ENCODE measurements at regions not wholly inside any gene's neighbourhood (a gene's known extent, or its start where the extent isn't known, plus 50 kb on each side); places are given as distances from the start of the nearest gene placed in this dataset.
"Not testable (repeated sequence)": the region's sequence is repeated elsewhere in the genome, so short reads cannot be mapped to it uniquely, and the experiment has no call there.

DNA sequence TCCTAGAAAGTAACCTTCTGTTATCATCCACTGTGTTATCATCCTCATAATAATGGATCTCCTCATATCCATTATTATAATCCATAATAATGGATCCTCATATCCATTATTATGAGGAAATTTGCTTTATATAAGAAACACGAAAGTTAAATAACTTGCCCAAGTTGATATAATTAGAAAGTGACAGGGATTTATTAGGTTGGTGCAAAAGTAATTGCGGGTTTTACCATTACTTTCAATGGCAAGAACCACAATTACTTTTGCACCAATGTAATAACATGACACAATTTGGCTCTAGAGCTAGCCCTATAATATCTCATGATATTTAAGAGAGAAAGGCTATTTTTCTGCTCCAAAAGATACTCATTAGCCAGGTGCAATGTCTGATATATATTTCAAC lies 275.7 kb upstream of the STXBP5 start:
- no peak for DNase-seq (ENCODE audit: low spot score in 2 of 2)
- intact Hi-C loops (cut with DNase I; ENCODE audit: low total_unique reads) = no loop called here
- H3K4me3 ChIP-seq (ENCODE audit: low read depth, poor library complexity, severe bottlenecking) = no peak overlapping the region
- TF ChIP-seq POLR2A (IDR thresholded peaks at IDR 0.05) = no peak
- no peak for TF ChIP-seq CTCF (IDR thresholded peaks at IDR 0.05)
- 90 to 91% methylated on average over 2 of the region's 2 CpGs for WGBS, 2 donors

DNA sequence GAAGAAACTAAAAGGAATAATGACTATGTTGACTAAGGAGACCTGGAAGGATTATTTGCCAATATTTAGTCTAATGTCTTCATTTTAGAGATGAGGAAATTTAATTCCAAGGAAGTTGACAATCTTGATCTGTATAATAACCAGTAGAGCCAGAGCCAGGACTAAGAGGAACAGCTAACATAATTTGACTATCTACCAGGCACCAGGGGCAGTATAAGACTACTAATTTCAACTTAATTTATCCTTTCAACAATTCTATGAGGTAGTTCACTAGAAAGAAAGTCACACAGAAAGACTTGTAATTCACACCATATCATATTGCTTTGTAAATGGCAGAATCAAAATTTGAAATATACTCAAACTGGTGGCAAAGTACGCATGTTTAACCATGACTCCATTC lies 273.0 kb upstream of the STXBP5 start:
- no peak for DNase-seq (ENCODE audit: low spot score in 2 of 2)
- no peak overlapping the region for H3K4me3 ChIP-seq (ENCODE audit: low read depth, poor library complexity, severe bottlenecking)
- intact Hi-C loops (cut with DNase I; ENCODE audit: low total_unique reads) = no loop called here
- TF ChIP-seq POLR2A (IDR thresholded peaks at IDR 0.05) = no peak
- TF ChIP-seq CTCF (IDR thresholded peaks at IDR 0.05) = no peak
- 95 to 100% methylated on average over 1 of the region's 1 CpG for WGBS, 2 donors

DNA sequence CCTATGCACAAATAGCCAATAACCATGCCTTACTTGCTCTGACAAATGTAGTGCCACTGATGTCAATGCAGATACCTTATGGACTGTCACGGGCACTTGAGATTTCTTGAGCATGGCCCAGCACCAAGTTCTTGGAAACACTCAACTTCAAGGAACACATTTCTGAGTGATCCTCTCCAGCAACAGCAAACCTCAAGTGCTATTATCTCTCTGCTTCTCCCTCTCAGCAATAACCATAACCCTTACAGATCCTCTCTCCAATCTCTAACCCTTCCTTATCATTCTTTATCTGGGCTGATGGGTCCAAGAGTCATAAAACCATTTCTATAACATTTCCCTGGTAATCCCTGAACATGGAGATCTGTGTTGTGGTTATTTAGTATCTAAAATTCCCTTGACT lies 266.9 kb upstream of the STXBP5 start:
- TF ChIP-seq POLR2A (IDR thresholded peaks at IDR 0.05) (no peak), CTCF (IDR thresholded peaks at IDR 0.05) (no peak)
- WGBS, 2 donors = 85 to 96% methylated on average over 1 of the region's 1 CpG
- no peak for DNase-seq (ENCODE audit: low spot score in 2 of 2)
- H3K4me3 ChIP-seq (ENCODE audit: low read depth, poor library complexity, severe bottlenecking) = no peak overlapping the region
- intact Hi-C loops (cut with DNase I; ENCODE audit: low total_unique reads) = no loop called here

DNA sequence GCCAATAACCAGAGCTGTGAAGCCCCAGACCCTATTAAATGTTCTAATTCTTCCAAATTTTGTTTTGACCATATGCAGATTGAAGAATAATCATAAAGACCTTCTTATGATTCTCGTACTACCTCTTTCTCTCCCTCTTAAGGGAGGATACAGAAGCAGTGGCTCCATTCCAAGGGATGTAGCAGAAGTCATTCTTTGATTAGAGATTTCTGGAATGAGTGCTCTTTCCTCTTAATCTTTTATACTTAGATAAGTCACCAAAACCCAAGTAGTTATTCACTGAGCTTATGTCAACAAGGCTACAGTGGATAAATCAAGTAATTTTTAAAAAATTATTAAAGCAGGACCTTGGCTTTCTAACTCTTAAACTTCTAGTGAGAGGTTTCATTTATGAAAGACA lies 266.0 kb upstream of the STXBP5 start:
- intact Hi-C loops (cut with DNase I; ENCODE audit: low total_unique reads) = no loop called here
- whole genome bisulfite sequencing, 2 donors = 32 to 59% methylated on average over 1 of the region's 1 CpG
- no peak overlapping the region for H3K4me3 ChIP-seq (ENCODE audit: low read depth, poor library complexity, severe bottlenecking)
- DNase-seq (ENCODE audit: low spot score in 2 of 2) = no peak
- TF ChIP-seq CTCF (IDR thresholded peaks at IDR 0.05) (no peak), POLR2A (IDR thresholded peaks at IDR 0.05) (no peak)

DNA sequence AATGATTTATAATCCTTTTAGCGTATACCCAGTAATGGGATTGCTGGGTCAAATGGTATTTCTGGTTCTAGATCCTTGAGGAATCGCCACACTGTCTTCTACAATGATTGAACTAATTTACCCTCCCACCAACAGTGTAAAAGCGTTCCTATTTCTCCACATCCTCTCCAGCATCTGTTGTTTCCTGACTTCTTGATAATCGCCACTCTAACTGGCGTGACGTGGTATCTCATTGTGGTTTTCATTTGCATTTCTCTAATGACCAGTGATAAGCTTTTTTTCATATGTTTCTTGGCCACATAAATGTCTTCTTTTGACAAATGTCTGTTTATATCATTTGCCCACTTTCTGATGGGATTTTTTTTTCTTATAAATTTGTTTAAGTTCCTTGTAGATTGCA lies 264.8 kb upstream of the STXBP5 start:
- 82 to 88% methylated on average over 6 of the region's 6 CpGs for WGBS, 2 donors

DNA sequence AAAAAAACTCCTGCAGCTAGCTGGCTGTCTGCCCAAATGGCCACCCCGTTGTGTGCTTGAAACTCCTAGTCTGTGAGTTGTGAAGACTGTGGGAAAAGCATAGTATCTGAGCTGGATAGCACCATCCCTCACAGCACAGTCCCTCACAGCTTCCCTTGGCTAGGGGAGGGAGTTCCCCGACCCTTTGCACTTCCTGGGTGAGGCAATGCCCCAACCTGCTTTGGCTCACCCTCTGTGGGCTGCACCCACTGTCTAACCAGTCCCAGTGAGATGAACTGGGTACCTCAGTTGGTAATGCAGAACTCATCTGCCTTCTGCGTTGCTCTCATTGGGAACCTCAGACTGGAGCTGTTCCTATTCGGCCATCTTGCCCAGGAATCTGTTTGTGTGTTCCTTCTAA lies 260.6 kb upstream of the STXBP5 start:
- TF ChIP-seq POLR2A (IDR thresholded peaks at IDR 0.05) (no peak), CTCF (IDR thresholded peaks at IDR 0.05) (no peak)
- 86 to 89% methylated on average over 4 of the region's 4 CpGs for WGBS, 2 donors
- DNase-seq (ENCODE audit: low spot score in 2 of 2) = no peak
- intact Hi-C loops (cut with DNase I; ENCODE audit: low total_unique reads) = no loop called here
- no peak overlapping the region for H3K4me3 ChIP-seq (ENCODE audit: low read depth, poor library complexity, severe bottlenecking)

More for the DNA sequence above, 264.8 kb upstream of the STXBP5 start:
- DNase-seq (ENCODE audit: low spot score in 2 of 2); H3K4me3 ChIP-seq (ENCODE audit: low read depth, poor library complexity, severe bottlenecking); intact Hi-C loops (cut with DNase I; ENCODE audit: low total_unique reads): not testable (repeated sequence)
